A549 (cell line): ENCODE measurements at regions not wholly inside any gene's neighbourhood (a gene's known extent, or its start where the extent isn't known, plus 50 kb on each side); places are given as distances from the start of the nearest gene placed in this dataset.

Source experiments
- ATAC-seq, 2 experiments: fragments of 200-7000 bp in 1 of 2; fragments of >200 bp in 1 of 2; cut with Nextera tagmentation in 1 of 2; cut with Tn5 transposase in 1 of 2; 3 replicates each; pipeline versions ENCODE4 v1.8.0 to v1.9.1; 2018 to 2020; ENCODE audit warnings: mild to moderate bottlenecking in 1 of 2, moderate library complexity in 1 of 2
- CTCF ChIA-PET: fragments of 300-600 bp; sonication (Branson Sonifier 250); formaldehyde crosslinking; extraction: SDS; loops from one replicate; lab custom pipeline; 2021; ENCODE audit warnings: antibody characterized with exemption, inconsistent platforms; lab: Yijun Ruan, JAX
- POLR2A ChIA-PET: fragments of 350-600 bp; formaldehyde crosslinking; extraction: SDS; loops from one replicate; lab custom pipeline; 2021; ENCODE audit warnings: antibody characterized with exemption, inconsistent platforms; lab: Yijun Ruan, JAX
- DNase-seq, 2 experiments: peaks; one replicate each; pipeline versions ENCODE4 v3.0.0 to v3.0.0-alpha.2; 2011 to 2016; ENCODE audit warnings: low read depth in 1 of 2, low spot score in 1 of 2
- FAIRE-seq: peaks from 2 replicates; lab custom pipeline; 2011; peaks lifted over from hg19 to GRCh38; lab: Jason Lieb, UNC
- H3K27ac ChIP-seq, 2 experiments: fragments of >200 bp; sonication (Bioruptor Twin); formaldehyde crosslinking; 3 replicates each; pipeline ENCODE4 v1.5.1; 2016 to 2017
- H3K4me1 ChIP-seq: fragments of >200 bp; sonication (Bioruptor Twin); formaldehyde crosslinking; 3 replicates; pipeline ENCODE4 v1.6.1; 2016
- H3K4me2 ChIP-seq: fragments of >200 bp; sonication (Bioruptor Twin); formaldehyde crosslinking; 3 replicates; pipeline ENCODE4 v1.6.1; 2016
- H3K4me3 ChIP-seq: fragments of >200 bp; sonication (Bioruptor Twin); formaldehyde crosslinking; 3 replicates; pipeline ENCODE4 v1.5.1; 2016
- H3K9me3 ChIP-seq: fragments of >200 bp; sonication (Bioruptor Twin); formaldehyde crosslinking; 3 replicates; pipeline ENCODE4 v1.6.1; 2016
- BHLHE40 ChIP-seq: IDR thresholded peaks from 2 replicates; pipeline ENCODE4 v1.6.1; 2012; ENCODE audit warnings: low read depth, low read length, inconsistent platforms
- CBX8 ChIP-seq: fragments of 200-600 bp; sonication (generic); IDR thresholded peaks from 2 replicates; pipeline ENCODE4 v1.6.1; 2016
- CEBPB ChIP-seq, 2 experiments: fragments of >200 bp in 1 of 2; sonication (Bioruptor Twin) in 1 of 2; formaldehyde crosslinking in 1 of 2; IDR thresholded peaks; 2 replicates each; pipeline ENCODE4 v1.6.1; 2012 to 2016
- EHF ChIP-seq: fragments of 250-450 bp; sonication (Bioruptor Pico); IDR thresholded peaks from 2 replicates; pipeline ENCODE4 v1.5.0; 2020; ENCODE audit warnings: mild to moderate bottlenecking
- EHMT2 ChIP-seq: fragments of 200-600 bp; sonication (generic); IDR thresholded peaks from 2 replicates; pipeline ENCODE4 v1.6.1; 2016; ENCODE audit warnings: antibody characterized with exemption, low read depth, mild to moderate bottlenecking, moderate library complexity
- FOSL2 ChIP-seq, 2 experiments: fragments of 450-650 bp in 1 of 2; fragments of >200 bp in 1 of 2; sonication (Bioruptor Twin) in 1 of 2; formaldehyde crosslinking; IDR thresholded peaks; 2 replicates each; pipeline versions ENCODE4 v1.5.0 to v1.6.1; 2016 to 2020; ENCODE audit warnings: mild to moderate bottlenecking in 1 of 2, moderate library complexity in 1 of 2
- HOXA7 ChIP-seq: fragments of 250-450 bp; sonication (Bioruptor Pico); IDR thresholded peaks from 2 replicates; pipeline ENCODE4 v1.5.0; 2020; ENCODE audit warnings: mild to moderate bottlenecking, moderate library complexity
- JUNB ChIP-seq: fragments of >200 bp; sonication (Bioruptor Twin); formaldehyde crosslinking; IDR thresholded peaks from 2 replicates; pipeline ENCODE4 v1.6.1; 2016
- NPAS2 ChIP-seq: fragments of 250-450 bp; sonication (Bioruptor Pico); IDR thresholded peaks from 2 replicates; pipeline ENCODE4 v1.8.0; 2022; ENCODE audit warnings: mild to moderate bottlenecking, moderate library complexity, borderline replicate concordance
- POLR2A ChIP-seq: IDR thresholded peaks from 2 replicates; pipeline ENCODE4 v1.6.1; 2012; ENCODE audit warnings: mild to moderate bottlenecking, low read length
- REST ChIP-seq: fragments of 200-600 bp; sonication (generic); IDR thresholded peaks from 2 replicates; pipeline ENCODE4 v1.6.1; 2016; ENCODE audit warnings: antibody characterized with exemption, mild to moderate bottlenecking, moderate library complexity
- SREBF2 ChIP-seq: fragments of 450-650 bp; IDR thresholded peaks from 2 replicates; pipeline ENCODE4 v1.6.1; 2014; ENCODE audit warnings: mild to moderate bottlenecking, moderate library complexity
- TP53 ChIP-seq: fragments of 250-450 bp; sonication (Bioruptor Pico); IDR thresholded peaks from 2 replicates; pipeline ENCODE4 v1.5.0; 2021; ENCODE audit warnings: mild to moderate bottlenecking, moderate library complexity
- ZNF302 ChIP-seq: fragments of 250-450 bp; sonication (Bioruptor Pico); IDR thresholded peaks from 2 replicates; pipeline ENCODE4 v1.9.0; 2021; ENCODE audit warnings: inconsistent platforms, mild to moderate bottlenecking, moderate library complexity
- ZSCAN20 ChIP-seq: fragments of 250-450 bp; sonication (Bioruptor Pico); IDR thresholded peaks from 2 replicates; pipeline ENCODE4 v1.8.0; 2022; ENCODE audit warnings: mild to moderate bottlenecking, moderate library complexity
- WGBS: methylation state at CpG from one replicate; pipeline ENCODE4 v1.1.6; 2017; ENCODE audit errors: missing lambda C conversion rate; 5-methylcytosine and 5-hydroxymethylcytosine counted together
- TF ChIP-seq, protein P1 (sequence below): fragments of 150-350 bp; IDR thresholded peaks from 2 replicates; pipeline ENCODE4 v1.6.1; 2014; ENCODE audit warnings: low read depth, mild to moderate bottlenecking, low read length
- TF ChIP-seq, protein P2 (sequence below): IDR thresholded peaks from 2 replicates; pipeline ENCODE4 v1.6.1; 2012

GRCh38 chr2:34031097-34031496, 432.0 kb upstream of the FAM98A start:
- H3K9me3 ChIP-seq: no peaks in the 10 kb centered on the region
- no peaks in the 10 kb centered on the region for H3K4me1 ChIP-seq
- POLR2A ChIA-PET: no interaction called here
- DNase-seq (no peak), ATAC-seq (no peak), FAIRE-seq (no peak)
- H3K27ac ChIP-seq: no peak overlapping the region
- no peak overlapping the region for H3K4me3 ChIP-seq
- TF ChIP-seq POLR2A (no peak), NPAS2 (CRISPR knock-in tag) (no peak)
- no peak overlapping the region for H3K4me2 ChIP-seq
- WGBS: 7% methylated on average over 1 of the region's 1 CpG
- CTCF ChIA-PET: no interaction called here

DNA sequence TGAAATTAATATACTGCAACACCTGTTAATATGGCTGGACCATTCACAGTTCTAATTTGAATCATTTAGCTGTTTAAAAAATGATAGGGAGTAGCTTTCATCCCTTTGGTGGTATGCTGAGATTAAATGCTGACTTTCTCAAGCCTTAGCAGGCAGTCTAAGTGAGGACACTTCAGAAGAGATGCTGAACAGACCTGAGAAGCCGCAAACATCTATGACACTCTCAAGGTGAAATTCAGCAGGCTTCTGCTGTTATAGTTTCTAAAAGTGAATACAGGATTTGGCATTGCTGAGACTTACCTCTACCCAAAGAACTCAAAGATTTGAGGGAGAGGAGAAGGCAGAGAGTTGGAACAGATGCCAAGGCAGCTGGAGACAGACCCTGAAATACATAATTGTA, 431.2 kb upstream of the FAM98A start:
- no peak overlapping the region for H3K4me2 ChIP-seq
- no peaks in the 10 kb centered on the region for H3K4me1 ChIP-seq
- H3K9me3 ChIP-seq: no peaks in the 10 kb centered on the region
- TF ChIP-seq EHMT2 (no peak), ZSCAN20 (CRISPR knock-in tag) (no peak), EHF (CRISPR knock-in tag) (no peak), ZNF302 (CRISPR knock-in tag) (no peak), CEBPB (IDR thresholded peaks at IDR 0.05) (no peak), FOSL2 (IDR thresholded peaks at IDR 0.05) (no peak), FOSL2 (CRISPR knock-in tag; IDR thresholded peaks at IDR 0.05) (no peak), CBX8 (no peak), HOXA7 (CRISPR knock-in tag) (no peak)
- TF ChIP-seq, protein P1, sequence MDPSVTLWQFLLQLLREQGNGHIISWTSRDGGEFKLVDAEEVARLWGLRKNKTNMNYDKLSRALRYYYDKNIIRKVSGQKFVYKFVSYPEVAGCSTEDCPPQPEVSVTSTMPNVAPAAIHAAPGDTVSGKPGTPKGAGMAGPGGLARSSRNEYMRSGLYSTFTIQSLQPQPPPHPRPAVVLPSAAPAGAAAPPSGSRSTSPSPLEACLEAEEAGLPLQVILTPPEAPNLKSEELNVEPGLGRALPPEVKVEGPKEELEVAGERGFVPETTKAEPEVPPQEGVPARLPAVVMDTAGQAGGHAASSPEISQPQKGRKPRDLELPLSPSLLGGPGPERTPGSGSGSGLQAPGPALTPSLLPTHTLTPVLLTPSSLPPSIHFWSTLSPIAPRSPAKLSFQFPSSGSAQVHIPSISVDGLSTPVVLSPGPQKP: no peak
- TF ChIP-seq, protein P2, sequence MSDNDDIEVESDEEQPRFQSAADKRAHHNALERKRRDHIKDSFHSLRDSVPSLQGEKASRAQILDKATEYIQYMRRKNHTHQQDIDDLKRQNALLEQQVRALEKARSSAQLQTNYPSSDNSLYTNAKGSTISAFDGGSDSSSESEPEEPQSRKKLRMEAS: no peak
- POLR2A ChIA-PET: no interaction called here
- CTCF ChIA-PET: no interaction called here
- H3K4me3 ChIP-seq: no peak overlapping the region
- no peak overlapping the region for H3K27ac ChIP-seq
- ATAC-seq (no peak), FAIRE-seq (no peak), DNase-seq (no peak)
- 18% methylated on average over 1 of the region's 1 CpG for WGBS

DNA sequence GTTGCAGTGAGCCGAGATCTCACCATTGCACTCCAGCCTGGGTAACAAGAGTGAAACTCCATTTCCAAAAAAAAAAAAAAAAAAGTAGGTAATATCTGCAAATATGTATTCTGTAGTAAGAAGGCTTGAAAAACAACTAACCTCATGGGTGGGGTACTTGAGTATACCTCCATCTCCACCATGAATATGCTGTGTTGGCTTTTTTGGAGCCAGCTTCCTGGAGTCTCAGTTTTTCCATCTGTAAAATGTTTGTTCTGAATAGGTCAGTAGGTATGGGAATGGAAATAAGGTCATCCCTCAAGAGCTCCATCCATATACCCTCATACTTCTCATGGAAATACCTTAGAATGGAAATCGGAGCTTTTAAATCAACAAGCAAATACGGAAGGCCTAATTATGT, 430.0 kb upstream of the FAM98A start:
- POLR2A ChIA-PET: no interaction called here
- H3K9me3 ChIP-seq: no peaks in the 10 kb centered on the region
- FAIRE-seq (no peak), DNase-seq (no peak)
- no peak overlapping the region for H3K4me3 ChIP-seq
- H3K27ac ChIP-seq: no peak overlapping the region
- H3K4me2 ChIP-seq: no peak overlapping the region
- no peak for TF ChIP-seq JUNB
- TF ChIP-seq REST: no peak
- TF ChIP-seq TP53 (CRISPR knock-in tag): no peak
- TF ChIP-seq BHLHE40: no peak
- TF ChIP-seq, all 56 proteins: peak for 0
- no peak for ATAC-seq
- no peaks in the 10 kb centered on the region for H3K4me1 ChIP-seq
- 49% methylated on average over 3 of the region's 3 CpGs for WGBS
- CTCF ChIA-PET: no interaction called here

- Histone ChIP-seq H3K27ac (no peak overlapping the region), H3K4me3 (no peak overlapping the region), H3K4me1 (no peaks in the 10 kb centered on the region), H3K4me2 (no peak overlapping the region), H3K9me3 (no peaks in the 10 kb centered on the region)
- whole genome bisulfite sequencing: 0% methylated on average over 1 of the region's 1 CpG
- TF ChIP-seq SREBF2: no peak
- ChIA-PET CTCF (no interaction called here), POLR2A (no interaction called here)
- ATAC-seq: no peak
- DNase-seq: no peak
- FAIRE-seq: no peak
Observed at GRCh38 chr2:34025196-34025595, 426.1 kb upstream of the FAM98A start.
